ENCODE measurements at regions not wholly inside any gene's neighbourhood (a gene's known extent, or its start where the extent isn't known, plus 50 kb on each side); places are given as distances from the start of the nearest gene placed in this dataset.

GRCh38 chr11:107176148-107177105, 158.2 kb upstream of the GUCY1A2 start:
- no peak for DNase-seq (ENCODE audit: extremely low spot score, unreplicated experiment)
- Mint-ChIP-seq H3K4me3 (no peak overlapping the region), H3K27me3 (no peaks in the 10 kb centered on the region), H3K27ac (no peak overlapping the region), H3K36me3 (no peaks in the 10 kb centered on the region), H3K9me3 (no peaks in the 10 kb centered on the region), H3K4me1 (ENCODE audit: unreplicated experiment) (no peaks in the 10 kb centered on the region)
- TF ChIP-seq CTCF (conservative IDR thresholded peaks at IDR 0.05) = no peak

- H3K36me3 Mint-ChIP-seq = no peaks in the 10 kb centered on the region
- no peak for TF ChIP-seq CTCF (conservative IDR thresholded peaks at IDR 0.05)
- H3K27ac Mint-ChIP-seq = no peak overlapping the region
- no peaks in the 10 kb centered on the region for H3K4me1 Mint-ChIP-seq (ENCODE audit: unreplicated experiment)
- H3K9me3 Mint-ChIP-seq = no peaks in the 10 kb centered on the region
- no peaks in the 10 kb centered on the region for H3K27me3 Mint-ChIP-seq
- H3K4me3 Mint-ChIP-seq = no peak overlapping the region
- DNase-seq (ENCODE audit: extremely low spot score, unreplicated experiment) = no peak
These were observed 156.6 kb upstream of the GUCY1A2 start for GRCh38 chr11:107174856-107175255.

DNA sequence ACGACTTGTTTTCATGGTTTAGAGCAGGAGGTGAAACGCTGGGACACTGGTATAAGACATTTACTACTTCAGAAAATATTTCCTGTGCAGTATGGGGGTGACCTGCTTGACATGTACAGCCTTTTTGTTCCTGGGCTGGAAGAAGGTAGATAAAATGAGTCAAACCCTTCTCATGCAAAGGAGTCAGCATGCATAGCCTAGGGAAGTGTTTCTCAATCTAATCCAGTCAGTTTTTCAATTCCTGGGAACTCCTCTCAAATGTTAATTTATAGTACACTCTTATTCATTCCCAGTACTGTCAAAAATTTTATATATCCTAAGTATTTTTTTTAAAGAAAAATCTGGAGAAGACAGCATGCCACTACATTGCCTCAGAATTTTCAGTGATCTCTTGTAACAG, 154.7 kb upstream of the GUCY1A2 start:
- Mint-ChIP-seq H3K4me3 (no peak overlapping the region), H3K4me1 (ENCODE audit: unreplicated experiment) (no peaks in the 10 kb centered on the region), H3K27ac (no peak overlapping the region), H3K36me3 (no peaks in the 10 kb centered on the region), H3K9me3 (peaks cover 4% of the 10 kb centered on the region), H3K27me3 (no peaks in the 10 kb centered on the region)
- DNase-seq (ENCODE audit: extremely low spot score, unreplicated experiment) = no peak
- no peak for TF ChIP-seq CTCF (conservative IDR thresholded peaks at IDR 0.05)

- no peak for DNase-seq (ENCODE audit: extremely low spot score, unreplicated experiment)
- H3K27me3 Mint-ChIP-seq = no peaks in the 10 kb centered on the region
- no peaks in the 10 kb centered on the region for H3K9me3 Mint-ChIP-seq
- no peak overlapping the region for H3K27ac Mint-ChIP-seq
- H3K36me3 Mint-ChIP-seq = no peaks in the 10 kb centered on the region
- no peaks in the 10 kb centered on the region for H3K4me1 Mint-ChIP-seq (ENCODE audit: unreplicated experiment)
- no peak for TF ChIP-seq CTCF (conservative IDR thresholded peaks at IDR 0.05)
- H3K4me3 Mint-ChIP-seq = no peak overlapping the region
These were observed 139.5 kb upstream of the GUCY1A2 start for GRCh38 chr11:107157809-107158187.

- DNase-seq (ENCODE audit: extremely low spot score, unreplicated experiment) = no peak
- no peak overlapping the region for H3K4me3 Mint-ChIP-seq
- no peak for TF ChIP-seq CTCF (conservative IDR thresholded peaks at IDR 0.05)
- H3K27me3 Mint-ChIP-seq = no peaks in the 10 kb centered on the region
- no peaks in the 10 kb centered on the region for H3K9me3 Mint-ChIP-seq
- no peak overlapping the region for H3K27ac Mint-ChIP-seq
- H3K36me3 Mint-ChIP-seq = no peaks in the 10 kb centered on the region
- H3K4me1 Mint-ChIP-seq (ENCODE audit: unreplicated experiment) = no peaks in the 10 kb centered on the region
These were observed 139.0 kb upstream of the GUCY1A2 start for GRCh38 chr11:107157146-107157808.
